ENCODE measurements at regions not wholly inside any gene's neighbourhood (a gene's known extent, or its start where the extent isn't known, plus 50 kb on each side); places are given as distances from the start of the nearest gene placed in this dataset.

DNA sequence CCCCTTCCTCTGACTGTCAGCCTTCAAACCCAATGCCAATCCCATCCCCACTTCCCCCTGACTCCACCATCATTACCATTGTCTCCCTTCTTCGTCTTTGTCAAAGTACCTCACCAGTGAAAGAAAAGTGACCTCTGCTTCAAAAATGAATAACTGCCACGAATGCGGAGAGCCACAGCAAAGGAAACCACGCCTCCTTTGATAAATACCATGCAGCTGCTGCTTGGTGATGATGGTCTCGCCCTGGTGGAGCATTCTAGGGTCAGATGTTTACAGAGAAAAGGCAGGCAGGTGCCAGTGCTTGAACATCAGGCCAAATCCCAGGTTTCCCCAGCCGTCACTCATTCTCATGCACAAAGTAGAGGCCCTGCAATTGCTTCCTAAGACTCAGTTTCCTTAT lies 162.2 kb downstream of the BCL11A start:
- no peak for TF ChIP-seq SUZ12 (IDR thresholded peaks at IDR 0.05)
- TF ChIP-seq BHLHE40 (IDR thresholded peaks at IDR 0.05; ENCODE audit: borderline replicate concordance), result no peak

Measured in HEK293T (cell line).